ENCODE measurements at regions not wholly inside any gene's neighbourhood (a gene's known extent, or its start where the extent isn't known, plus 50 kb on each side); places are given as distances from the start of the nearest gene placed in this dataset.

DNA sequence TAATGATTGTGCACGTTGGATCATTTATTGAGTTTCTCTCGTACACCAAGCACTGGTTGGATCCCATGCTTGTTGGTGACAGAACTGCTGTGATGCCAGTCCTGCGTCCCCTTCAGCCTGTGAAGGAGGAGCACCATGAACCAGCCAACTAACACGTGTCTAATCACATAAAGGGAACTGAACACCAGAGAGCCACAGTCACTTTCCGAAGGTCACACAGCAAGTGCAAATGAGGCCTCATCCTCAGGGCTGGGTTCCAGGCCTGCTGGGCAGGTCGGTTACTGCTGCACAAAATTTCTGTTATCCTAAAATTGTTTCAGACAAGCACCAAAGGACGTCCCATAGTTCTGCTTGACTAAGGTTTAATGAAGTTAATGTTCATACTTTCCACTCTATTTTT, 332.0 kb upstream of the ZNF32 start:
- TF ChIP-seq, protein P1, sequence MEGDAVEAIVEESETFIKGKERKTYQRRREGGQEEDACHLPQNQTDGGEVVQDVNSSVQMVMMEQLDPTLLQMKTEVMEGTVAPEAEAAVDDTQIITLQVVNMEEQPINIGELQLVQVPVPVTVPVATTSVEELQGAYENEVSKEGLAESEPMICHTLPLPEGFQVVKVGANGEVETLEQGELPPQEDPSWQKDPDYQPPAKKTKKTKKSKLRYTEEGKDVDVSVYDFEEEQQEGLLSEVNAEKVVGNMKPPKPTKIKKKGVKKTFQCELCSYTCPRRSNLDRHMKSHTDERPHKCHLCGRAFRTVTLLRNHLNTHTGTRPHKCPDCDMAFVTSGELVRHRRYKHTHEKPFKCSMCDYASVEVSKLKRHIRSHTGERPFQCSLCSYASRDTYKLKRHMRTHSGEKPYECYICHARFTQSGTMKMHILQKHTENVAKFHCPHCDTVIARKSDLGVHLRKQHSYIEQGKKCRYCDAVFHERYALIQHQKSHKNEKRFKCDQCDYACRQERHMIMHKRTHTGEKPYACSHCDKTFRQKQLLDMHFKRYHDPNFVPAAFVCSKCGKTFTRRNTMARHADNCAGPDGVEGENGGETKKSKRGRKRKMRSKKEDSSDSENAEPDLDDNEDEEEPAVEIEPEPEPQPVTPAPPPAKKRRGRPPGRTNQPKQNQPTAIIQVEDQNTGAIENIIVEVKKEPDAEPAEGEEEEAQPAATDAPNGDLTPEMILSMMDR (IDR thresholded peaks at IDR 0.05; ENCODE audit: low read depth, low read length): no peak
- no peak for TF ChIP-seq EZH2phosphoT487 (IDR thresholded peaks at IDR 0.05; ENCODE audit: low read depth)
